ENCODE measurements at regions not wholly inside any gene's neighbourhood (a gene's known extent, or its start where the extent isn't known, plus 50 kb on each side); places are given as distances from the start of the nearest gene placed in this dataset.

DNA sequence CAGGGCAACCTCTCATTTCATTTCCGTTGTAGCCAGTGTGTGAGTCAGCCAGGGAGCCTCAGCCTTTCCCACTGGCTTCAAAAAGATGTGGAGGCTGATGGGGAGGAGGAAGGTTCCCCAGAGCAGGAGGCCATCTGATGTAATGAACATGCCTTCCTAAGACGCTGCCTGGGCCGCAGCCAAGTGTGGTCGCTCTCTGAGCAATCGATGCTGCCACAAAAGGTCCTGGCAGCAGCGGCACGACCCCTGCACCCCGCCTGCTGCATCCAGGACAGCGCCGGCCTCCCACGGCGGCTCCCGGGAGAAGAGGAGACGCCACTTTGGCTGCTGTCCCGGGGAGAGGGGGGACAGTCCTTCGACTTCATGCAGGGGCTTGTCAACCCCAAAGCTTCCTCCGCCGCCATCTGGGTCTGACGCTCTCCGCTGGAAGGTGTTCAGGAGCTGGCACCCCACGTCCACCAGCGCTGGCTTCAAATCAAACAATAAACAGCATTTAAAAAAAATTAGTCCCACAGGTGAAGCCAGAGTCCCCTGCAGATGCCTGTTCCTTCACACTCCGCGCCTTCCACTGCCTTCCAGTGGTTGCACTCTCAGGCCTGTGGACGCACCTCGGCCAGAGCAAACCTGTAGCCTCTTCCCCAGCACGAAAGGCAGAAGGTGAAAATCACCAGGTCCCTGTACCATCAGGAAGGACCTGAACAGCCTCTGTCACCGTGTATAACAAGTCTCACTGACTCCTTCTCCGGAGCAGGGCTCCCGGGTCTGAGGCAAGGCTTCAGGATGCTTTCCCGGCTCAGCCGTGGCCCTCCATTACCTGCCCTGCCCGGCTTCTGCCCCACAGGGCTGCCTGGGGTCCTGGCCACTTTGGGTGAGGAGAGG is 930.7 kb downstream of the BRD1 start:
- no peak overlapping the region for H3K27ac ChIP-seq (ENCODE audit: low read depth, low read length)
- H3K9me2 ChIP-seq (replicated peaks; ENCODE audit: insufficient read depth, low read length) = no peaks in the 10 kb centered on the region
- no peaks in the 10 kb centered on the region for H3K9me3 ChIP-seq (ENCODE audit: insufficient read depth, low read length)
- H3K79me2 ChIP-seq (ENCODE audit: insufficient read depth, low read length) = no peaks in the 10 kb centered on the region
- no peaks in the 10 kb centered on the region for H3K27me3 ChIP-seq (ENCODE audit: low read length)
- TF ChIP-seq, protein P1, sequence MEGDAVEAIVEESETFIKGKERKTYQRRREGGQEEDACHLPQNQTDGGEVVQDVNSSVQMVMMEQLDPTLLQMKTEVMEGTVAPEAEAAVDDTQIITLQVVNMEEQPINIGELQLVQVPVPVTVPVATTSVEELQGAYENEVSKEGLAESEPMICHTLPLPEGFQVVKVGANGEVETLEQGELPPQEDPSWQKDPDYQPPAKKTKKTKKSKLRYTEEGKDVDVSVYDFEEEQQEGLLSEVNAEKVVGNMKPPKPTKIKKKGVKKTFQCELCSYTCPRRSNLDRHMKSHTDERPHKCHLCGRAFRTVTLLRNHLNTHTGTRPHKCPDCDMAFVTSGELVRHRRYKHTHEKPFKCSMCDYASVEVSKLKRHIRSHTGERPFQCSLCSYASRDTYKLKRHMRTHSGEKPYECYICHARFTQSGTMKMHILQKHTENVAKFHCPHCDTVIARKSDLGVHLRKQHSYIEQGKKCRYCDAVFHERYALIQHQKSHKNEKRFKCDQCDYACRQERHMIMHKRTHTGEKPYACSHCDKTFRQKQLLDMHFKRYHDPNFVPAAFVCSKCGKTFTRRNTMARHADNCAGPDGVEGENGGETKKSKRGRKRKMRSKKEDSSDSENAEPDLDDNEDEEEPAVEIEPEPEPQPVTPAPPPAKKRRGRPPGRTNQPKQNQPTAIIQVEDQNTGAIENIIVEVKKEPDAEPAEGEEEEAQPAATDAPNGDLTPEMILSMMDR (IDR thresholded peaks at IDR 0.05; ENCODE audit: insufficient read depth, low read length, poor library complexity, severe bottlenecking) = no peak
- TF ChIP-seq EZH2phosphoT487 (conservative IDR thresholded peaks at IDR 0.05; ENCODE audit: low read length) = no peak
- no peak overlapping the region for H3K4me2 ChIP-seq (ENCODE audit: low read depth, low read length, poor library complexity, severe bottlenecking)
- H3F3A ChIP-seq (ENCODE audit: insufficient read depth) = no peaks in the 10 kb centered on the region
- H2AFZ ChIP-seq (ENCODE audit: low read depth, low read length, severe bottlenecking) = no peak overlapping the region
- H3K9ac ChIP-seq (ENCODE audit: low read length) = no peak overlapping the region
- H3K4me3 ChIP-seq (ENCODE audit: insufficient read depth, low read length, poor library complexity, severe bottlenecking) = no peak overlapping the region
- H4K20me1 ChIP-seq (ENCODE audit: low read depth, low read length) = no peaks in the 10 kb centered on the region
- no peaks in the 10 kb centered on the region for H3K36me3 ChIP-seq (ENCODE audit: low read length)

DNA sequence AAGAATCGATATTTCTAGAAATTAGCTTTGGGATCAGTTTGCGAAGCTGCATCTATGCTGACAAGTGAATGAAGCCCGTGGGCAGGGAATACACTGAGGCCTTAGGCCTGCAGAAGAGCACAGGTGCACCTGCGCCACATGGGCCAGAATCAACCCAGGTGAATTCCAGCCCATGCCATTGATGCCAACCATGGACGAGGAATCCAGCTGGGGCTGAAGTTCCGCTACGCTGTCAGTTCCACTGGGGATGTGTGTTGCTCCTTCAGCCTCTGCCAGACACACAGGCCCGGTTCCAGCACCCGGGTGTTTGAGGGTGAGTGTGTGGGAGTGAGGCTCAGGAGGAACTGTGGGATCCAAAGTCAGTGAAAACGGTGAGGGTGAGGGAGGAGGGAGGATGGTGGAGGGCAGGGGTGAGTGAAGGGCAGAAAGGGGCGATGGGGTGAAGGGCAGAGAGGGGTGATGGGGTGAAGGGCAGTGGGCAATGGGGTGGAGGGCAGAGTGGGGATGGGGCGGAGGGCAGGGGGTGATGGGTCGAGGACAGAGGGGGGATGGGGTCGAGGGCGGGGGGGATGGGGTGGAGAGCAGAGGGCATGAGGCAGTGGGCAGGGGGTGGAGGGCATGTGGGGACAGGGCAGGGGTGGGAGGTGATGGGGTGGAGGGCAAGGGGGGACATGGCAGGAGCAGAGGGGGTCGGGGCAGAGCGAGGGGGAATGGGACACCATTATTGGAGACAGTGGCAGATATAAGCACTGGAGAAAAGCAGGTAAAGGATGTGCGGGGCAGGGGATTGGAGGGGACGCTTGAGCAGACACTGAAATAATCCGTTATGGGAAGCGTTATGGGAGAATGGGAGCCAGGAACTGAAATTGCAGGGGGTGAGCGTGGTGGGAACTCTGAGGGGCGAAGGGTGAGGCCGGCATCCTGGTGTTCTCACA is 931.6 kb downstream of the BRD1 start:
- no peaks in the 10 kb centered on the region for H4K20me1 ChIP-seq (ENCODE audit: low read depth, low read length)
- H3K27me3 ChIP-seq (ENCODE audit: low read length) = no peaks in the 10 kb centered on the region
- no peak overlapping the region for H3K4me3 ChIP-seq (ENCODE audit: insufficient read depth, low read length, poor library complexity, severe bottlenecking)
- no peak overlapping the region for H3K4me2 ChIP-seq (ENCODE audit: low read depth, low read length, poor library complexity, severe bottlenecking)
- no peak overlapping the region for H2AFZ ChIP-seq (ENCODE audit: low read depth, low read length, severe bottlenecking)
- TF ChIP-seq, protein P1 (IDR thresholded peaks at IDR 0.05; ENCODE audit: insufficient read depth, low read length, poor library complexity, severe bottlenecking) = no peak
- TF ChIP-seq EZH2phosphoT487 (conservative IDR thresholded peaks at IDR 0.05; ENCODE audit: low read length) = no peak
- H3K27ac ChIP-seq (ENCODE audit: low read depth, low read length) = no peak overlapping the region
- H3K79me2 ChIP-seq (ENCODE audit: insufficient read depth, low read length) = no peaks in the 10 kb centered on the region
- no peak overlapping the region for H3K9ac ChIP-seq (ENCODE audit: low read length)
- no peaks in the 10 kb centered on the region for H3K36me3 ChIP-seq (ENCODE audit: low read length)
- no peaks in the 10 kb centered on the region for H3K9me2 ChIP-seq (replicated peaks; ENCODE audit: insufficient read depth, low read length)
- H3F3A ChIP-seq (ENCODE audit: insufficient read depth) = no peaks in the 10 kb centered on the region
- no peaks in the 10 kb centered on the region for H3K9me3 ChIP-seq (ENCODE audit: insufficient read depth, low read length)

DNA sequence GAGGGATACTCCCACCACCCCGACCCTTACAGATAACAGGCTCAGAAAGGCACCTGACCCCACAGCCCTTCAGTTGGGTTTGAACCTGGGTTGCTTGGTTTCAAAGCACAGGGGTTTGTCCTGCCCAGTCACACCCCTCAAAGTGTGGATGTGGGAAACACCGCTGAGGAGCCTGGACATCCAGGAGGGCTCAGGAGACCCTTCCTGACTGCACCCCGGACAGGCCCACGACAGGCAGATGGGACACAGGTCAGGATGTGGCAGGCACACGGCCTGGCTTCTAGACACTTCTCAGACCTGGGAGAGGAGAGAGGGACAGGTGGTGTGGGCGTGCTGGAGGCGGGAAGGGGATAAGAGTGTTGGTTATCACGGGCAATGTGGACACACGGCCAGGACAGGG is 932.3 kb downstream of the BRD1 start:
- H3K27ac ChIP-seq (ENCODE audit: low read depth, low read length) = no peak overlapping the region

More for the DNA sequence above, 932.3 kb downstream of the BRD1 start:
- H3F3A ChIP-seq (ENCODE audit: insufficient read depth) = no peaks in the 10 kb centered on the region
- H3K9me2 ChIP-seq (replicated peaks; ENCODE audit: insufficient read depth, low read length) = no peaks in the 10 kb centered on the region
- no peaks in the 10 kb centered on the region for H3K9me3 ChIP-seq (ENCODE audit: insufficient read depth, low read length)
- no peak overlapping the region for H3K4me3 ChIP-seq (ENCODE audit: insufficient read depth, low read length, poor library complexity, severe bottlenecking)
- TF ChIP-seq, protein P1 (IDR thresholded peaks at IDR 0.05; ENCODE audit: insufficient read depth, low read length, poor library complexity, severe bottlenecking) = no peak
- no peak for TF ChIP-seq EZH2phosphoT487 (conservative IDR thresholded peaks at IDR 0.05; ENCODE audit: low read length)
- H3K27me3 ChIP-seq (ENCODE audit: low read length) = no peaks in the 10 kb centered on the region
- no peak overlapping the region for H3K9ac ChIP-seq (ENCODE audit: low read length)
- H4K20me1 ChIP-seq (ENCODE audit: low read depth, low read length) = no peaks in the 10 kb centered on the region
- no peaks in the 10 kb centered on the region for H3K36me3 ChIP-seq (ENCODE audit: low read length)
- H3K4me2 ChIP-seq (ENCODE audit: low read depth, low read length, poor library complexity, severe bottlenecking) = no peak overlapping the region
- H3K79me2 ChIP-seq (ENCODE audit: insufficient read depth, low read length) = no peaks in the 10 kb centered on the region
- H2AFZ ChIP-seq (ENCODE audit: low read depth, low read length, severe bottlenecking) = no peak overlapping the region
